ENCODE measurements at regions not wholly inside any gene's neighbourhood (a gene's known extent, or its start where the extent isn't known, plus 50 kb on each side); places are given as distances from the start of the nearest gene placed in this dataset.
"Not testable (repeated sequence)": the region's sequence is repeated elsewhere in the genome, so short reads cannot be mapped to it uniquely, and the experiment has no call there.

GRCh38 chr9:106737516-106737915 lies 125.5 kb upstream of the ZNF462 start:
- no peak for DNase-seq

- DNase-seq = no peak
These were observed 124.9 kb upstream of the ZNF462 start for GRCh38 chr9:106738109-106738508.

- DNase-seq = no peak
These were observed 117.5 kb upstream of the ZNF462 start for GRCh38 chr9:106745457-106745856.

- DNase-seq = no peak
These were observed 117.1 kb upstream of the ZNF462 start for GRCh38 chr9:106745876-106746275.

GRCh38 chr9:106751681-106752080 lies 111.3 kb upstream of the ZNF462 start:
- no peak for DNase-seq

- no peak for DNase-seq
These were observed 110.4 kb upstream of the ZNF462 start for GRCh38 chr9:106752581-106752980.

- DNase-seq = no peak
These were observed 109.8 kb upstream of the ZNF462 start for GRCh38 chr9:106753155-106753671.

- no peak for DNase-seq
These were observed 107.2 kb upstream of the ZNF462 start for GRCh38 chr9:106755736-106756135.

GRCh38 chr9:106757514-106757913 lies 105.5 kb upstream of the ZNF462 start:
- DNase-seq = no peak

GRCh38 chr9:106758911-106759310 lies 104.1 kb upstream of the ZNF462 start:
- DNase-seq = no peak

- no peak for DNase-seq
These were observed 101.5 kb upstream of the ZNF462 start for GRCh38 chr9:106761493-106761892.

- DNase-seq = no peak
These were observed 96.3 kb upstream of the ZNF462 start for GRCh38 chr9:106766616-106767015.

GRCh38 chr9:106769331-106769730 lies 93.6 kb upstream of the ZNF462 start:
- DNase-seq = no peak

GRCh38 chr9:106771608-106772007 lies 91.4 kb upstream of the ZNF462 start:
- DNase-seq = no peak

- DNase-seq = no peak
These were observed 90.3 kb upstream of the ZNF462 start for GRCh38 chr9:106772523-106773290.

GRCh38 chr9:106773750-106774149 lies 89.2 kb upstream of the ZNF462 start:
- DNase-seq = no peak

- DNase-seq = no peak
These were observed 87.0 kb upstream of the ZNF462 start for GRCh38 chr9:106775960-106776359.

GRCh38 chr9:106779796-106780195 lies 83.2 kb upstream of the ZNF462 start:
- DNase-seq = no peak

- no peak for DNase-seq
These were observed 79.8 kb upstream of the ZNF462 start for GRCh38 chr9:106783121-106783520.

- DNase-seq = no peak
These were observed 78.9 kb upstream of the ZNF462 start for GRCh38 chr9:106784076-106784475.

- no peak for DNase-seq
These were observed 77.8 kb upstream of the ZNF462 start for GRCh38 chr9:106785200-106785599.

GRCh38 chr9:106788021-106788420 lies 74.9 kb upstream of the ZNF462 start:
- DNase-seq = not testable (repeated sequence)

- no peak for DNase-seq
These were observed 67.9 kb upstream of the ZNF462 start for GRCh38 chr9:106795031-106795430.

- DNase-seq = no peak
These were observed 66.2 kb upstream of the ZNF462 start for GRCh38 chr9:106796771-106797170.

All from amygdala (tissue), 56 donors.